ENCODE measurements at regions not wholly inside any gene's neighbourhood (a gene's known extent, or its start where the extent isn't known, plus 50 kb on each side); places are given as distances from the start of the nearest gene placed in this dataset.
"Not testable (repeated sequence)": the region's sequence is repeated elsewhere in the genome, so short reads cannot be mapped to it uniquely, and the experiment has no call there.

GRCh38 chr10:46739919-46740318 lies 161.0 kb downstream of the SYT15 start:
- H3K27ac ChIP-seq, result not testable (repeated sequence)

GRCh38 chr10:46740368-46740767 lies 161.4 kb downstream of the SYT15 start:
- H3K27ac ChIP-seq, result not testable (repeated sequence)

DNA sequence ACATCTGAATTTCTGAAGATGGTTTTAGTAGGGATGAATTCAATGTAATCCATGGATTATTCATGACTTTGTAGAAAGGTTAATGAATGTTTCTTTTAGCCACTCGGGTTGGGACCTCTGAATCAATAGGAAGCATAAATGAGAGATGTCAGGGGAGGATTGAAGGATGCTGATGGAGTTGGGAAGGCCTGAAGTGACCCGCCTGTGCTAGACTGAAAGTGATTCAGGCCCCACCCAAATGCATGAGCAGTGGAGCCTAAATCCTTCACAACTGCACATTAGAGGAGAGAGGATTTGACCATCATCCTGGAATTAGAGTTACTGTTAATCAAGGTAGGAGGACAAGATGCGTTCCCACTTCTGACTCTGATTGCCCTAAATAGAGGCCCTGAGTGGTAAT lies 162.2 kb upstream of the PTPN20 start:
- not testable (repeated sequence) for H3K27ac ChIP-seq

DNA sequence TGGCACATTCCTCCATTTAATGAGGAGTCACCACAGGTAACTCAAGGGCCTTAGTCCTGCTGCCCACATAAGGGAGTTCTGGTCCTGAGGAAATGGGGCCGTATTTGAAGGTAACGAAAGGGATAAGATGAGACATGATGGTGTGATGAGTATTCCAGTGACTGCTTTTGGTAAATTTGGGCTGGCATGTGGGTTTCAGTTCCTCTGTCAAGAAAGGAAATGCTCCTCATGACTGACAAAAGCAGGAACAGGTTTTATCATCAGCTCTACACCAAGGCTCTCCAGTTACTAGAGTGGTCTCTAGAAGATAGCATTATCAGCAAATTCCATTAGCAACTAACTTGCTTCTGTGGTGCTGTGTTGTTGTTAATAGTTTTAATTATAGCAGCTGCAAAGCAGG lies 161.8 kb upstream of the PTPN20 start:
- not testable (repeated sequence) for H3K27ac ChIP-seq

DNA sequence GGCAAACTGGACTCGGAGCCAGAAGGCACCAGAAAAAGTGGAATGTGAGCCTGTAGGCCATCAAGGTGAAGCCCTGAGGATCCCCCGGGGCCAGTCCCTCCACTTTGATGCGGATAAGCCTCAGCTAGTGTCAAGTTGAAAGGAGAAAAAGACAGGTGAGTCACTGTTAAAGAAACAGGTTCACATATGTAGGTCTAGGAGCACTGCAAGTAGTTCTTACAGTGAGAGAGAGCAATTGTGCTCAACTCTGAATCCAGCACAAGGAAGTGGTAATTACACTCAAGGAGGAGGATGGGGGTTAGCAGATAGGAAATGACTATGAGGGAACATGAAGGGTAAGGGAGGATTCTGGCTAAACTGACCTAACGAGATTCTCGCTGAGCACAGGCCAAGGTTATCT lies 157.5 kb upstream of the PTPN20 start:
- not testable (repeated sequence) for H3K27ac ChIP-seq

DNA sequence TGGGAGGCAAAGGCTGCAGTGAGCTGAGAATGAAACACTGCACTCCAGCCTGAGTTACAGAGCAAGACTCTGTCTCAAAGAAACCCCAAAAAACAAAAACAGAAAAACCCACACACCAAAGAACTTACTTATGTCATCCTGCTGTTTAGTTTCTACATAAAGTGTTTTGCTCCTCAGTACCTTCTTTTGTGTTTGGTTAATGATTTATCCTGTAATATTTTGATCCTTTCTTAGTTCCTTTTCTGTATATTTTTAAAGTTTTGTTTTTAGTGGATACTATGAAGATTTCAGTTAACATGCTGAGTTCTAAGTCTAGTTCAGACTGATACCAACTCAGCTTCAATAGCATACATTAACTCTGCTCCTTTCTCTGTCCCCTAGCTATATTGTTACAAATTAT lies 149.8 kb upstream of the PTPN20 start:
- H3K27ac ChIP-seq, result not testable (repeated sequence)

DNA sequence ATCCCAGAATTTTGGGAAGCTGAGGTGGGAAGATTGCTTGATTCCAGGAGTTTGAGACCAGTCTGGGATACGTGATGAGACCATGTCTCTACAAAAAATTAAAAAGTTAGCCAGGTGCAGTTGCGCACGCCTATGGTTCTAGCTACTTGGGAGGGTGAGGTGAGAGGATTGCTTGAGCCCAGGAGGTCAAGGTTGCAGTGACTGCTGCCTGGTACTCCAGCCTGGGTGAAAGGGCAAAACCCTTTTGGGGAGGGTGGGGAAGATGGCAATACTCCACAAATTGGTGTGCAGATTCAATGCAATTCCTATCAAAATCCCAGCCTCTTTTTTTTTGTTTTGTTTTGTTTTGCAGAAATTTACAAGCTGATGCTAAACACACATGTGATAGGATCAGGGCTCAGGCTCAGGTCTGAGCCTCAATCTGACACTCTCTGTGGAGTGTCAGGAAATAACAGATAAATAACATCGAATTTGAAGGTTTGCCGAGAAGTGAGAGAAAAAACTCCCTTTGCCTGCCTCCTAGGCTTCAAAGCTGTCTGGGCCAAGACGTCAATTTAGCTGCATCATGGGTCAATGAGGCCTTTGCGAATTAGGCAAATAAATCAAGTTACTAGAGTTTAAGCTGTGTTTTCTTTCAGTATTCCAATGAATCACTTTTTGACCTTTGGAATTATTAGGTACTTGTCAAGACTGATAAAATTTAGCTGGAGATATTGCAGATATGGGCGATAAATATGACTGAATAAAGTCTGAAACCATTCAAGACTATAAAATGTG lies 142.5 kb upstream of the PTPN20 start:
- not testable (repeated sequence) for H3K27ac ChIP-seq

DNA sequence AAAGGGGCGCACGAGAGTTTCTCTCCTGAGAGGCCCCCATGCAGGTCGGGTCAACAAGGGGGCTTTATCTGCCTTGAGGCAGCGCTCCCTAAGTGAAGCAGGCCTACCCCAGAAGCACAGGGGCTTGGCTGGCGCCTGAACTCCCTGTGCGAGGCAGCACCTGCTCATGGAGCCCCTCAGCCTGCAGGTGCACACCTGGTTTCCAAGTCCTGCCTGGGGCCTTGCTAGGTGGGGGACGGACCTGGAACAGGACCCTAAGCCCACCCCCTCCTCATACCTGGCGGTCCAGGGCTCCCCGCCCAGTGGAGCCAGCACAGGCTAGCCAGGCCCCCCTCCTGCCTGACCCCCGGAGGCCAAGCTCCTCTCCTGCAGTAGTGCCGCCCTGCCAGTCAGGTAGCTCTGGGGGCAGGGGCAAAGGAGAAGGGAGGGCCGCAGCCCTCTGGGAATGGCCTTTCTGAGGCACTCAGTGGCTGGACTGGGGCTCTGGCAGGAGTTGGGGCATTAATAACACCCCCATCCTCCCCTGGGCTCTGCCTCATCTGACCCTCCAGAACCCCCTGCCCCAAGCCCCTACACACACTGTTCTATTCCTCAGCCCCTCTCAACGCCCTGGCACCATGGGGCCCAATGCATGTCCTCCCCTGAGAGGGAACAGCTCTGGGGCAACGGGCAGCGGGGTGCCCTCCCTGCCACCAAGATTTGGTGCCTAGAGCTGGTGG lies 137.9 kb upstream of the PTPN20 start:
- H3K27ac ChIP-seq, result not testable (repeated sequence)

GRCh38 chr10:46773897-46774236 lies 137.4 kb upstream of the PTPN20 start:
- H3K27ac ChIP-seq, result not testable (repeated sequence)

DNA sequence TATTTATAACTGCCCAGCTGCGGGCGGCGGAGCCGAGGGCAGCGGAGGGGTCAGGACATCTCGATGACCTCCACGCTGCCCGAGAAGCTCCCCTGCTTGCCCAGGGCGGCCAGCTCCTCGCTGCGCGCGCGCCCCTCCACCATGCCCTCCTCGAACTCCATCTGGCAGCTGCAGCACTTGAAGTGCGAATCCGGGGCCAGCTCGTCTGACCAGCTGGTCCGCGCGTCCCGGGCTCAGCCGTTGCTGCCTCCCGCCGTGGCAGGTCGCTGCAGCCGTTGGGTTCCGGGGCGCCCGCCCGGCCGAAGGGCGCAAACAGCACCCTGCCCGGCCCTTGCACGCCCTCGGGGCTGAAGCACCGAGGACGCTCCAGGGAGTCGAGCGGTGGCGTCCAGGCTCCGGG lies 136.9 kb upstream of the PTPN20 start:
- not testable (repeated sequence) for H3K27ac ChIP-seq

GRCh38 chr10:46774945-46775667 lies 136.1 kb upstream of the PTPN20 start:
- not testable (repeated sequence) for H3K27ac ChIP-seq

GRCh38 chr10:46775668-46776059 lies 135.6 kb upstream of the PTPN20 start:
- H3K27ac ChIP-seq, result not testable (repeated sequence)

DNA sequence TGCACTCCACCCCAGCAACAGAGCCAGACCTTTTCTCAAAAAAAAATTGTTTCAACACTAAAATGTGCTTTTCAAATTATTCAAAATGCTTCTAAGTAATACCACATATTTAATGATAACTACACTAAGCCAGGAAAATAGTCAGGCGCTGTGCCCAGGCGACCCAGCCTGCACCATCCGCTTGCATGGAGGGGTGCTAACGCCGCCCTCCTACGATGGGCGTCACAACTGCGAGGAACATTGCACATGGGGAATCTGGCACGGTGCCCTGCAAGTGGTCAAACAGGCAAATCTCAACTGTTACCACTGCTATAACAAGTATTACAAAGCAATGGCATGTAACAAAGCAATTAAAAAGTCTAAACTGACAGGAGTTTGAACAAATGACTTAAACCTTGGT lies 131.7 kb upstream of the PTPN20 start:
- not testable (repeated sequence) for H3K27ac ChIP-seq

DNA sequence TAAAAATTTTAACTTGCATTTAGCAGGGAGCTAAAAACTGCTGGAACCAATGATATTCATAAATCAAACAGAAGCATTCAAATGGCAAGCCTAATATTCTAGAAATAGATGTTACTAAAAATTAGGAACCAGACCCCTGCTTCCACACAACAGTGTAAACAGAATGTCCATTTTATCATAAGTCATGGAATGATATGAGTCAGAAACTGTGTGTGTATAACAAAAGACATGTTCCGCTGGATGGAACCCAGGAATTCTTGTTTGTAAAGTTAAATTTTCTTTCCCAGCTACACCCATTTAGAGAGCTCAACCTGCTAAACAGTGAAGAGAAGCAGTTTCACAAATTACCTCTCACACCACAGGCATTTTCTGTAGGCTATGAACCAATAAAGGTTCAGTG lies 131.1 kb upstream of the PTPN20 start:
- not testable (repeated sequence) for H3K27ac ChIP-seq

GRCh38 chr10:46781001-46781400 lies 130.2 kb upstream of the PTPN20 start:
- not testable (repeated sequence) for H3K27ac ChIP-seq

DNA sequence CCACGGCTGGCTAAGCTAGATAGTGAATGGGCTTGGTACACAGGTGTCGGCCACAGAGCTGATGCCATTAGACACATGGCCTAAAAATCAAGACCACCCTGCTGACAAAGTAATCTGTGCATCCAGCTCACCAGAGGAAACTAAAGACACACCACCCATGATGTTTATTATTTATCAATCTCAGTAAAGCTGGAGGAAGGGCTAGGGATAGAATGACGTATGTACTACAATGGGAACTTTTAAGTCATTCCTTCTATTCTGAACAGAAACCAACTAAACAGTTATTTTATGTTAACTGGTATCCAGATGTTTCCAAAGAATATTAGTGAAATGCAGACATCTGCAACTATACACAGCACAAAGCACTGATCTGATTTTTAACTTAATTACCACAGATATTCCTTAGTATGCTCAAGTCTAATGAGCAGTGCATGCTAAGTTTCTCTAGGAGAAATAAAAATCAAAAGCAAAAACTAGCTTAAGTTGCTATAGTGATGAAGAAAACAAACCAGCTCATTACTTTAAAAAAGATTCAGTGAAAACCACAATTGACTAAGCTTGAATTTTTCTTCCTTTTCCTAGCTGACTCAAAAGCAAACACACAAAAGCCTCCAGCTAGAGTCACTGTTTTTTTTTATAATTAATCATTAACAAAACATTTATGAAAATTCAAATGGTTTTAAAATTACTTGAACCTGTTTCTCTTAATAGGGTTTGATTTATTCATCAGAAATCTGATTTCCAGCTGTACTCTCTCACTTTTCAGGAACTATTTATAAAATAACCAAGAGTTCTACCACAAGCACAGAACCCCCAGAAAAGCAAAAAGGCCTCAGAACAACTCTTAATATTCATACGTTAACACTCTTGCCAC lies 129.0 kb upstream of the PTPN20 start:
- H3K27ac ChIP-seq, result not testable (repeated sequence)

- not testable (repeated sequence) for H3K27ac ChIP-seq
These were observed 126.6 kb upstream of the PTPN20 start for GRCh38 chr10:46784665-46785064.

DNA sequence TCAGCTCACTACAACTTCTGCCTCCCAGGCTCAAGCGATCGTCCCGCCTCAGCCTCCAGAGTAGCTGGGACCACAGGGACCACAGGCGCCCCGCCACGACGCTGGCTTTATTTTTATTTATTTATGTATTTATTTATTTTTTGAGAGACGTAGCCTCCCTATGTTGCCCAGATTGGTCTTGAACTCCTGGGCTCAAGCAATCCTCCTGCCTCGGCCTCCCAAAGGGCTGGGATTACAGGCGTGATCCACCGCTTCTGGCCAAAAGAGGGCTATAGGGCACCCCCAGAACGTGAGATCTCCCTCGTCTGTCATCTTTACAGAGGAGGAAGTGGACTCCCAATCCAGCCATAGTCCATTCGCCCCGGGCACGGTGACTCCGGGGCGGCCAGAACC lies 125.1 kb upstream of the PTPN20 start:
- H3K27ac ChIP-seq, result peak overlapping the region; percentile 79

- peak overlapping the region; percentile 79 for H3K27ac ChIP-seq
These were observed 124.5 kb upstream of the PTPN20 start for GRCh38 chr10:46786518-46787320.
